GM12878 (cell line): ENCODE measurements at regions not wholly inside any gene's neighbourhood (a gene's known extent, or its start where the extent isn't known, plus 50 kb on each side); places are given as distances from the start of the nearest gene placed in this dataset.

Experiments
- CTCF ChIP-seq, 3 experiments: IDR thresholded peaks in 2 of 3; conservative IDR thresholded peaks in 1 of 3; 2 replicates each; pipeline ENCODE4 v1.5.1; 2011; ENCODE audit warnings: low read depth in 3 of 3, low read length in 3 of 3, mild to moderate bottlenecking in 3 of 3, control low read depth in 2 of 3, moderate library complexity in 2 of 3, inconsistent platforms in 1 of 3, mixed read lengths in 1 of 3; ENCODE audit not compliant: control insufficient read depth in 2 of 3, insufficient read depth in 1 of 3; ENCODE audit errors: extremely low read depth in 1 of 3
- HCFC1 ChIP-seq: fragments of 150-350 bp; IDR thresholded peaks from 2 replicates; pipeline ENCODE4 v1.6.1; 2014; ENCODE audit warnings: low read length
- RAD21 ChIP-seq: IDR thresholded peaks from 2 replicates; pipeline ENCODE4 v1.6.1; 2011; ENCODE audit warnings: mild to moderate bottlenecking, low read depth, low read length, moderate library complexity; ENCODE audit not compliant: insufficient read depth

GRCh38 chr11:116061322-116061721 is 557.1 kb upstream of the CADM1 start:
- TF ChIP-seq RAD21 (no peak), HCFC1 (no peak), CTCF (IDR thresholded peaks at IDR 0.05 in 2 of 3, conservative IDR thresholded peaks at IDR 0.05 in 1 of 3; ENCODE audit: control insufficient read depth in 2 of 3, extremely low read depth in 1 of 3, insufficient read depth in 1 of 3, low read depth in 3 of 3, low read length in 3 of 3) (no peak)
